ENCODE measurements at regions not wholly inside any gene's neighbourhood (a gene's known extent, or its start where the extent isn't known, plus 50 kb on each side); places are given as distances from the start of the nearest gene placed in this dataset.
"Not testable (repeated sequence)": the region's sequence is repeated elsewhere in the genome, so short reads cannot be mapped to it uniquely, and the experiment has no call there.

DNA sequence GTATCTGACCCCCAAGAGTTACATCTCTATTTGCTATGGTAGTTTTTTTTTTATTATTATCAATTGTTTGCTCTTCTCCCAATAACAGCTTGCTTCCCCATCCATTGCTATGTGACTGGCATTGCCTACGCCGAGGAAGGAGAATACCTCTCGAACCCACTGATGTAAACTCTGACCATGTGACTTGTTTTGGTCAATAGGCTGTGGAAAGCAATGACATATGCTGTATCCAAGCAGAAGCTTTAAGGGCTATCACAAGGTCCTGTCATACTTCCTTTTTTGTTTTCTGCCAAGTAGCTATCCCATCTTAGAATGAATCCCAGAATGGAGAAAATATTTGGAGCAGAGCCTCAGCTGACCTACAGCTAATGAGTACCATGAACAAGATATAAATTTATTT is 111.0 kb upstream of the FRMD4B start:
- in situ Hi-C loops (cut with MboI; ENCODE audit: low sequenced_read_pairs): no loop called here

DNA sequence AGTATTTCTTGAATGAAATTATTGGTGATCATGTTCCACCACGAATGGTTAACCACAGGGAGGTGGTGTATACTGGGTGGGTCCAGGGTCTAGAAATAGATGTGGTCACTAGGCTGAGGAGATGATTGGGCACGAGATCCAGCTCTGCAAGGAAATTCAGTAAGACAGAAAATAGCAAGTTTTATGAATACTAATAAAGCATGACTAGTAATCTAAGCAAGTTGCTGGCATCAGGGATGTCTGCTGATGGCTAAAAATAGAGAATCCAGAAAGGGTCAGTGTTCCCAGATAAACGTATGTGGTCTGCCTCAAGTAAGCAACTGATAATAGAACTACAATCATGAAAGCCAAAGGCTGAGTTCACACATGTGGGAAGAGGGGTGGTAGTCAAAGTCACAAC is 108.3 kb upstream of the FRMD4B start:
- in situ Hi-C loops (cut with MboI; ENCODE audit: low sequenced_read_pairs): no loop called here

GRCh38 chr3:69493157-69493556 is 107.3 kb upstream of the FRMD4B start:
- in situ Hi-C loops (cut with MboI; ENCODE audit: low sequenced_read_pairs): no loop called here

DNA sequence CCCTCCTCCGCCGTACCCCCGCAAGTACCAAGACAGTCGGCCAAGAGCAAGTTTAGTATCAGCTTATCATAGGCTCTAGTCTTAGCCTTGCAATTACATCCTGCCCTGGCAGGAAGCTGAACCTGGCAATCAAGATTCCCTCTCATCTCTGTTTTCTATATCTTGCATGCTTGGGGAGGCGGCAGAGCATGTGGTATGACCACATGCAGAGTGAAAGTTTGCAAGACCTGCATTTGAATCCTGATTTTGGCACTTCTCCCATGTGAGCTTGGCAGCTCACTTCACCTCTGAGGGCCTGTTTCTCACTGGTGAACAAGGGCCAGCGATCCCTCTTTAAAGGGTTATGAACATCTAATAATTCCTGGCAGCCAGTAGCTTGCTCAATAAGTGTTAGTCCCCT is 106.1 kb upstream of the FRMD4B start:
- in situ Hi-C loops (cut with MboI; ENCODE audit: low sequenced_read_pairs): no loop called here

GRCh38 chr3:69490971-69491370 is 105.1 kb upstream of the FRMD4B start:
- in situ Hi-C loops (cut with MboI; ENCODE audit: low sequenced_read_pairs): no loop called here

GRCh38 chr3:69490235-69490634 is 104.3 kb upstream of the FRMD4B start:
- in situ Hi-C loops (cut with MboI; ENCODE audit: low sequenced_read_pairs): no loop called here

DNA sequence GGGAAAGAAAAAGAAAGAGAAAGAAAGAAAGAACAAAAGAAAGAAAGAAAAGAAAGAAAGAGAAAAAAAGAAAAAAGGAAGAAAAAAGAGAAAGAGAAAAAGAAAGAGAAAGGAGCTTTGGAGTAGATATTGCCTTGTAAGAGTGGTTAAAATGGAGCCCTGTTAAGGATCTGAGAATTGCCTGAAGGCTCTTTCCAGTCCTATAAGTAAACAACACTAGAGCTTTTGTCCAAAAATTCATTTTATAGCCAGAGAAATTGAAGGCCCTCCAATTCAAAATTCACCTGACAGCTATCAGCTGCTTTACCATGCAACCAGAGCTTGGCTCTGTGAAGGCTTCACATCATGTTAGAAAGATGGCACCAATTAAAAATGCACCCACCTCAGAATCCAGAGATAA is 102.1 kb upstream of the FRMD4B start:
- in situ Hi-C loops (cut with MboI; ENCODE audit: low sequenced_read_pairs): no loop called here

- in situ Hi-C loops (cut with MboI; ENCODE audit: low sequenced_read_pairs): no loop called here
These were observed 99.6 kb upstream of the FRMD4B start for GRCh38 chr3:69485489-69485888.

GRCh38 chr3:69484507-69485393 is 98.9 kb upstream of the FRMD4B start:
- in situ Hi-C loops (cut with MboI; ENCODE audit: low sequenced_read_pairs): no loop called here

- in situ Hi-C loops (cut with MboI; ENCODE audit: low sequenced_read_pairs): no loop called here
These were observed 97.6 kb upstream of the FRMD4B start for GRCh38 chr3:69483449-69483848.

DNA sequence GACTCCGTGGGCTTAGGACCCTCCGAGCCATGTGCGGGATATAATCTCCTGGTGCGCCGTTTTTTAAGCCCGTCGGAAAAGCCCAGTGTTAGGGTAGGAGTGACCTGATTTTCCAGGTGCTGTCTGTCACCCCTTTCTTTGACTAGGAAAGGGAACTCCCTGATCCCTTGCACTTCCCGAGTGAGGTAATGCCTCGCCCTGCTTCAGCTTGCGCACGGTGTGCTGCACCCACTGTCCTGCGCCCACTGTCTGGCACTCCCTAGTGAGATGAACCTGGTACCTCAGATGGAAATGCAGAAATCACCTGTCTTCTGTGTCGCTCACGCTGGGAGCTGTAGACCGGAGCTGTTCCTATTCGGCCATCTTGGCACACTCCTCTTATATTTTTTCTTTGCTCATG is 95.1 kb upstream of the FRMD4B start:
- in situ Hi-C loops (cut with MboI; ENCODE audit: low sequenced_read_pairs): not testable (repeated sequence)

GRCh38 chr3:69474186-69474585 is 88.3 kb upstream of the FRMD4B start:
- in situ Hi-C loops (cut with MboI; ENCODE audit: low sequenced_read_pairs): no loop called here

DNA sequence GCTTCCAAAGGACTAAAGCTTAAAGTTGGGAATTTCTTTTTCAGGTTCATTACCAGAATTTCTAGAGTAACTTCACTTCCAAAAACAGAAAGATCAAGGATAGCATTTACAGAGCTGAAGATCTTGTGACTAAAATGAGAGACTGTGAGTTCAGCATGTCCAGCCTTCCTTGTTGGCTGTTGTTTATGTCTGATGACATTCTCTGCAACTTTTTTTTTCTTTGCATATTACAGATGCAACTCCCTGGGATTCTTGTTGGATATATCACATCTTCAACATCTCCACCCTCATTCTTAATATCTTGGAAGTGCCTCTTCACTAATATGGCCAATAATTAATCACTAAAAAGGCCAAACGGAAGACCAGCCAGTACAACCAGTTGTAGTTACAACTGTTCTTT is 86.2 kb upstream of the FRMD4B start:
- in situ Hi-C loops (cut with MboI; ENCODE audit: low sequenced_read_pairs): no loop called here

GRCh38 chr3:69463531-69463930 is 77.6 kb upstream of the FRMD4B start:
- in situ Hi-C loops (cut with MboI; ENCODE audit: low sequenced_read_pairs): no loop called here

DNA sequence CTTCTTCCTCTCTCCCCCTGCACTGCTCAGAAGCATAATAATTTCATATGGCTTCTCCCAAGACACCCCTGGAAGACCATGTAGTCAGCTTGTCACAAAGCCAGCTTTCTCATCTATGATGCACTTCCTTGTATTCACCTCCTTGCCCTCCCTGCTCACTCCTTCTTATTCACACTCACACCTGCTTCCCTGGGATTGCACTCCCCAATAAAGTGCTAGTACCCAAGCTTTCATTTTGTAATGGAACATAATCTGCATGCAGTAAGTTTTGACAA is 76.9 kb upstream of the FRMD4B start:
- in situ Hi-C loops (cut with MboI; ENCODE audit: low sequenced_read_pairs): no loop called here

DNA sequence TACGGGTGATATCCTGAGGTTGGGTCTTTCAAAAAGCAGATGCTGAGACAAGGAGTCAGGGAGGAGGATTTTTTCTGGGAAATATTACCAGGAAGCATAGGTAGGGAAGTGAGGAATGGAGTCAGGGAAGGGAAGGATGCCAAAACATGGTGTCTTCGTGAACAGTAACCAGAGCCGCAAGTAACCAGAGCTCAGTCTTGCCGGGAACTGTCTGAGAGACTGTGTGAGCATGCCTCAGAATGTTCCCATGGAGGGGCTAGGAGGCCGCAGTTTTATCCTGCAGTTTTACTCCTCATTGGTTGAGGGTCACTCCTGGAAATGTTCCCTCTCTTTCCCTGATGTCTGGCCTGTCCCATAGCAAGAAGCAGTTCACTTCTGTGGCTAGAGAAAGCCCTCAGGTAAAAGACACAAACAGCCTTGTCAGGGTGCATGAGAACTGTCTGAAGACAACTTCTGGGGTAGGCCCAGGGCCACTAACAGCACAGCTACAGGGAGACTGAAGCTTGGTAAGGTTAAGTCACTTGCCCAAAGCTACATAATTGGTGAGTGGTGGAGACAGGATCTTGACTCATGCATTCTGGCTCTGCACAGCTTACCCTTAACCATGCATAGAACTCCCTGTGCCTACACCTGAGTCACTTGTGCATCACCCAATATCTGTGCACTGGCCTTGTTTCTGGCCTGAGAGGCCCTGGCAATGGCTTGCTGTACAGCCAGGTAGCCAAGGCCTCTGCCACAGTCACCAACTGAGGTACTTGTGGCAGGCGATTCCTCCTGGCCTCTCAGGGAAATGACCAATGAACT is 76.3 kb upstream of the FRMD4B start:
- in situ Hi-C loops (cut with MboI; ENCODE audit: low sequenced_read_pairs): no loop called here

DNA sequence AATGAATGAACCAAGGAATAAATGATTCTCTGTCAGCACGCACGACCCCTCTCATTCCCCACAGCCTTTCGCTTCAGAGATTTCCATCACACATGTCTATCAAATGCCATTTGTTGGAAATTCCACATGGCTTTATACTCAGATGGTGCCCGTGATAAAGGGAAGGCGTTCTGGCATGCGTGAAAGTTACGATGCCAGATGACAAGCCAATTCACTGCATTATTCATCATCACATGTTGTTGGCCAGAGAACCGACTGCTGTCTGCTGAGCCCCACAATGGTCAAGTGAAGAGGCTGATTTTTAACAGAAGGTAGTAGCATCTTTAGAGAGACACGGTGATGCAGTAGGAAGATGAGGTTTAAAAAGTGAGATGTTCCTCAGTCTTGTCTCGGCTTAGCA is 74.1 kb upstream of the FRMD4B start:
- in situ Hi-C loops (cut with MboI; ENCODE audit: low sequenced_read_pairs): no loop called here

DNA sequence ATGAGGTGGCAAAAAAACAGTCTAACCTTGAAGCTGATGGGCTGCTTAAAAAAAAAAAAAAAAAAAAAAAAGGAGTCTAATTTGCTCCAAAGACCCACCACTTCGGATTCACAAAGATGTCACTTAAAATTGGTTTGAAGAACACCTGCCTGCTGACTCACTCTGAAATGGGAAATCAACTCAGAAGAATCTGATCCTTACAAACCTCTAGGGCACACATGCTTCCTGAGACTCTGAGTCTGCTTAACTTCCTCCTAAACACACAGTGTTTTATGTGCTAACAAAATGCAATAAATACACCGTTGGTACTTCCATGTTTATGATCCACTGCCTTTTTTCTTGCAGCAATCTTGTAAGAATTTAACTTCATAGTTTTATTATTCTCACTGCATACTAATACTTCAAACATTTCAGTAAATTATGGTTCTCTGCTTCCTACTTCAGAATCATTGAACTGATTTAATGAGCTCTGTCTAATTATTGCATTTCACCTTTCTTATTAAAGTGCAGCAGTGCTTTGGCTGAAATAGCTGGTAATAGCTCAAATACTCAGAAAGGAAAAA is 73.0 kb upstream of the FRMD4B start:
- in situ Hi-C loops (cut with MboI; ENCODE audit: low sequenced_read_pairs): no loop called here

GRCh38 chr3:69456631-69457030 is 70.7 kb upstream of the FRMD4B start:
- in situ Hi-C loops (cut with MboI; ENCODE audit: low sequenced_read_pairs): no loop called here

- in situ Hi-C loops (cut with MboI; ENCODE audit: low sequenced_read_pairs): no loop called here
These were observed 68.4 kb upstream of the FRMD4B start for GRCh38 chr3:69454204-69454787.

DNA sequence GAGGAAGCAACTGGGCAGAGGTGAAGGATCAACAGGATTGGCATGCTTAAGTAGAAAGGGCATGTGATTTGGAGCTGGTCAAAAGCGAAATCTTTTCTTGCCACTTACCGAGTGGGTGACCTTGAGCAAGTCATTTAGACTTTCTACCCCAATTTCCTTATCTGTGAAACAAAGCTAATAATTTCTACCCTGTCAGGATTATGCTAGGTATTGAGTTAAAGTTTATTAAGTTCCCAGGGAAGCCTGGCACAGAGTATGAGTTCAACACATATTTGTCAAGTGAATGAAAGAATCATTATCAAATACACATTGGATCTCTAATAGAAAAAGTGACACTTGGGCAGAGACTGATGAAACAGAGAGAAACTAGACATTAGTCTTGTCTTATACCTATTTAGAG is 66.4 kb upstream of the FRMD4B start:
- in situ Hi-C loops (cut with MboI; ENCODE audit: low sequenced_read_pairs): no loop called here

DNA sequence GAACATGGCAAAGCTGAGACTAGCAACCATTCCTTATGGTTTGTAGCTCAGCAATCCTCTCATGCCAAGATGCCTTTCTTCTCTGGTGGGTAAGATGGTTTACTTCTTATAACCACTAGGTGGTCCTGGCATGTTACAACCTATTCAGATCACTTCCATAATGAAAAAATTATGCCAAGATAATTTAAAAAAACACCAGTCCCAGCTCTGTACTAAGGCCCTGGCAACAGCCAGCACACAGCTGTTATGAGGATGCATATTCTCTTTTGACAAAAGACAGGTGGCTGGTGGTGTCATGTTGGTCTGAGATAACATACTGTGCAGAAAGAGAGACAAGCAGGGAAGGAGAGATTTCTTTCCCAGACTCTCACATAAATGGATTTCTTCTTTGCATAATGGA is 65.7 kb upstream of the FRMD4B start:
- in situ Hi-C loops (cut with MboI; ENCODE audit: low sequenced_read_pairs): no loop called here

Measured in HL-60/S4 treated with retinoic acid at 250 ng/mL for 4 days and 3 days (cell line).